A549 (cell line): ENCODE measurements at regions not wholly inside any gene's neighbourhood (a gene's known extent, or its start where the extent isn't known, plus 50 kb on each side); places are given as distances from the start of the nearest gene placed in this dataset.

Source experiments
- ATAC-seq, 2 experiments: fragments of 200-7000 bp in 1 of 2; fragments of >200 bp in 1 of 2; cut with Nextera tagmentation in 1 of 2; cut with Tn5 transposase in 1 of 2; 3 replicates each; pipeline versions ENCODE4 v1.8.0 to v1.9.1; 2018 to 2020; ENCODE audit warnings: mild to moderate bottlenecking in 1 of 2, moderate library complexity in 1 of 2
- CTCF ChIA-PET: fragments of 300-600 bp; sonication (Branson Sonifier 250); formaldehyde crosslinking; extraction: SDS; loops from one replicate; lab custom pipeline; 2021; ENCODE audit warnings: antibody characterized with exemption, inconsistent platforms; lab: Yijun Ruan, JAX
- POLR2A ChIA-PET: fragments of 350-600 bp; formaldehyde crosslinking; extraction: SDS; loops from one replicate; lab custom pipeline; 2021; ENCODE audit warnings: antibody characterized with exemption, inconsistent platforms; lab: Yijun Ruan, JAX
- DNase-seq, 2 experiments: peaks; one replicate each; pipeline versions ENCODE4 v3.0.0 to v3.0.0-alpha.2; 2011 to 2016; ENCODE audit warnings: low read depth in 1 of 2, low spot score in 1 of 2
- FAIRE-seq: peaks from 2 replicates; lab custom pipeline; 2011; peaks lifted over from hg19 to GRCh38; lab: Jason Lieb, UNC
- H3K27ac ChIP-seq, 2 experiments: fragments of >200 bp; sonication (Bioruptor Twin); formaldehyde crosslinking; 3 replicates each; pipeline ENCODE4 v1.5.1; 2016 to 2017
- H3K4me1 ChIP-seq: fragments of >200 bp; sonication (Bioruptor Twin); formaldehyde crosslinking; 3 replicates; pipeline ENCODE4 v1.6.1; 2016
- H3K4me2 ChIP-seq: fragments of >200 bp; sonication (Bioruptor Twin); formaldehyde crosslinking; 3 replicates; pipeline ENCODE4 v1.6.1; 2016
- H3K4me3 ChIP-seq: fragments of >200 bp; sonication (Bioruptor Twin); formaldehyde crosslinking; 3 replicates; pipeline ENCODE4 v1.5.1; 2016
- H3K9me3 ChIP-seq: fragments of >200 bp; sonication (Bioruptor Twin); formaldehyde crosslinking; 3 replicates; pipeline ENCODE4 v1.6.1; 2016
- EHF ChIP-seq: fragments of 250-450 bp; sonication (Bioruptor Pico); IDR thresholded peaks from 2 replicates; pipeline ENCODE4 v1.5.0; 2020; ENCODE audit warnings: mild to moderate bottlenecking
- ESRRA ChIP-seq: fragments of 150-350 bp; IDR thresholded peaks from 2 replicates; pipeline ENCODE4 v1.6.1; 2014; ENCODE audit warnings: mild to moderate bottlenecking, low read length, borderline replicate concordance
- FOXS1 ChIP-seq: fragments of 250-450 bp; sonication (Bioruptor Pico); IDR thresholded peaks from 2 replicates; pipeline ENCODE4 v1.5.0; 2020; ENCODE audit warnings: mild to moderate bottlenecking, moderate library complexity
- HEYL ChIP-seq: fragments of 250-450 bp; sonication (Bioruptor Pico); IDR thresholded peaks from 2 replicates; pipeline ENCODE4 v1.8.0; 2021; ENCODE audit warnings: mild to moderate bottlenecking, moderate library complexity
- JUN ChIP-seq, 2 experiments: fragments of >200 bp; sonication (Bioruptor Twin); formaldehyde crosslinking; IDR thresholded peaks; 2 replicates in 1 of 2; 3 replicates in 1 of 2; pipeline ENCODE4 v1.6.1; 2016 to 2017
- JUNB ChIP-seq: fragments of >200 bp; sonication (Bioruptor Twin); formaldehyde crosslinking; IDR thresholded peaks from 2 replicates; pipeline ENCODE4 v1.6.1; 2016
- KDM5A ChIP-seq: fragments of 200-600 bp; sonication (generic); IDR thresholded peaks from 2 replicates; pipeline ENCODE4 v1.6.1; 2016; ENCODE audit warnings: antibody characterized with exemption, mild to moderate bottlenecking
- MAFK ChIP-seq: fragments of 450-650 bp; IDR thresholded peaks from 2 replicates; pipeline ENCODE4 v1.6.1; 2014; ENCODE audit not compliant: partially characterized antibody
- MAZ ChIP-seq: fragments of 150-350 bp; IDR thresholded peaks from 2 replicates; pipeline ENCODE4 v1.6.1; 2014; ENCODE audit warnings: antibody characterized with exemption, low read depth, low read length, borderline replicate concordance
- NPAS2 ChIP-seq: fragments of 250-450 bp; sonication (Bioruptor Pico); IDR thresholded peaks from 2 replicates; pipeline ENCODE4 v1.8.0; 2022; ENCODE audit warnings: mild to moderate bottlenecking, moderate library complexity, borderline replicate concordance
- NR3C1 ChIP-seq: fragments of >200 bp; sonication (Bioruptor Twin); formaldehyde crosslinking; IDR thresholded peaks from 3 replicates; pipeline ENCODE4 v1.6.1; 2017
- POLR2A ChIP-seq: IDR thresholded peaks from 2 replicates; pipeline ENCODE4 v1.6.1; 2012; ENCODE audit warnings: mild to moderate bottlenecking, low read length
- RCOR1 ChIP-seq: fragments of 150-350 bp; IDR thresholded peaks from 2 replicates; pipeline ENCODE4 v1.6.1; 2014; ENCODE audit warnings: antibody characterized with exemption, low read length, low read depth
- RFX5 ChIP-seq: fragments of 450-650 bp; IDR thresholded peaks from 2 replicates; pipeline ENCODE4 v1.7.1; 2014; ENCODE audit warnings: antibody characterized with exemption, mild to moderate bottlenecking, moderate library complexity
- TP53 ChIP-seq: fragments of 250-450 bp; sonication (Bioruptor Pico); IDR thresholded peaks from 2 replicates; pipeline ENCODE4 v1.5.0; 2021; ENCODE audit warnings: mild to moderate bottlenecking, moderate library complexity
- ZC3H11A ChIP-seq: fragments of 450-650 bp; IDR thresholded peaks from 2 replicates; pipeline ENCODE4 v1.6.1; 2014; ENCODE audit warnings: antibody characterized with exemption, mild to moderate bottlenecking
- ZNF302 ChIP-seq: fragments of 250-450 bp; sonication (Bioruptor Pico); IDR thresholded peaks from 2 replicates; pipeline ENCODE4 v1.9.0; 2021; ENCODE audit warnings: inconsistent platforms, mild to moderate bottlenecking, moderate library complexity
- WGBS: methylation state at CpG from one replicate; pipeline ENCODE4 v1.1.6; 2017; ENCODE audit errors: missing lambda C conversion rate; 5-methylcytosine and 5-hydroxymethylcytosine counted together
- TF ChIP-seq, protein P1 (sequence below): fragments of >200 bp; sonication (Bioruptor Twin); formaldehyde crosslinking; IDR thresholded peaks from 2 replicates; pipeline ENCODE4 v1.6.1; 2016
- TF ChIP-seq, protein P2 (sequence below): fragments of 150-350 bp; IDR thresholded peaks from 2 replicates; pipeline ENCODE4 v1.6.1; 2014; ENCODE audit warnings: low read depth, mild to moderate bottlenecking, low read length
- TF ChIP-seq, protein P3 (sequence below): fragments of >200 bp; sonication (Bioruptor Twin); formaldehyde crosslinking; IDR thresholded peaks from 3 replicates; pipeline ENCODE4 v1.5.1; 2016
- TF ChIP-seq, protein P4 (sequence below): IDR thresholded peaks from 2 replicates; pipeline ENCODE4 v1.6.1; 2012

DNA sequence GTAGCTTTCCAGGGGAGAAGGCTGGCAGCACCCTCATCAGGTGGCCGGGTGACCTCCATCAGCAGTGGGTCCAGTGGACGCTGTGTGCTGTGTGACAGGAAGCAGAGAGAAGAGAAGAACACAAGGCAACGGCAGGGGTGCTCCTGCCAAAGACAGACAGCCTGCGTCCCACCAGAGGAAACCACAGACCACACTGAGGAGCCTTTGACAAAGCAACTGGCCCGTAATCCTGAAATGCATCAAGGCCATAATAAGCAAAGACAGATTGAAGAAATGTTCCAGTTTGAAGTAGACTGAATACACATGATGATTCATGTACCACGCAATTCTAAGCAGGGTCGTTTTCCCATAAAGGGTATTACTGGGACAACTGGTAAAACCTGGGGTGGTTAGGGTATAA lies 172.4 kb downstream of the FBXO15 start:
- FAIRE-seq, result no peak
- no peak for ATAC-seq
- no peak for DNase-seq
- H3K4me2 ChIP-seq, result no peak overlapping the region
- 18% methylated on average over 7 of the region's 7 CpGs for WGBS
- CTCF ChIA-PET, result no interaction called here
- H3K4me3 ChIP-seq, result no peak overlapping the region
- H3K9me3 ChIP-seq, result no peaks in the 10 kb centered on the region
- H3K4me1 ChIP-seq, result no peaks in the 10 kb centered on the region
- POLR2A ChIA-PET, result no interaction called here
- no peak for TF ChIP-seq RCOR1
- TF ChIP-seq FOXS1 (CRISPR knock-in tag), result no peak
- TF ChIP-seq, protein P1, sequence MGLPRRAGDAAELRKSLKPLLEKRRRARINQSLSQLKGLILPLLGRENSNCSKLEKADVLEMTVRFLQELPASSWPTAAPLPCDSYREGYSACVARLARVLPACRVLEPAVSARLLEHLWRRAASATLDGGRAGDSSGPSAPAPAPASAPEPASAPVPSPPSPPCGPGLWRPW, result no peak
- no peak for TF ChIP-seq ZC3H11A
- TF ChIP-seq NPAS2 (CRISPR knock-in tag), result no peak
- TF ChIP-seq ESRRA, result no peak
- no peak for TF ChIP-seq KDM5A
- TF ChIP-seq EHF (CRISPR knock-in tag), result no peak
- TF ChIP-seq POLR2A, result no peak
- no peak for TF ChIP-seq JUN (IDR thresholded peaks at IDR 0.05)
- TF ChIP-seq JUNB, result no peak
- TF ChIP-seq TP53, result no peak
- no peak overlapping the region for H3K27ac ChIP-seq

DNA sequence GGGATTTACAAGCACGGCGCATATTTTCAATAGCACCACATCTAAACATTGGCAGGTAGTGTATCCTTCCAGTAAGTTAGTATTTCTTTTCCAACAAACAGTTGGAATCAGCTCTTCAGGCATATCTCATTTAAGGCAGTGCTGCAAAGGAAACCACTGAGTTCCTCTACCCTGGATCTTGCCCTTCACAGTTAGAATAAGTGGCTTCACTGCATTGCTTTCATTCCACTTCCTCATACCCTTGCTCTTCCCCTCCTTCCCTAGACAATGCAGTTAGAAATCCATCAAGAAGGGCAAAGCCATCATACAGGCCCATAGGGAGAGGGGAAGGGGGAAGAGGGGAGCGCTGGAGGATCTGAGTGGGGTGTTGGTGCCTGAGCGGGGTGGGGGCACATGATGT lies 173.7 kb downstream of the FBXO15 start:
- Histone ChIP-seq H3K9me3 (no peaks in the 10 kb centered on the region), H3K4me2 (no peak overlapping the region), H3K4me1 (no peaks in the 10 kb centered on the region), H3K27ac (no peak overlapping the region), H3K4me3 (no peak overlapping the region)
- DNase-seq (no peak), ATAC-seq (no peak), FAIRE-seq (no peak)
- CTCF ChIA-PET, result no interaction called here
- TF ChIP-seq MAFK, result no peak
- TF ChIP-seq TP53, result no peak
- no peak for TF ChIP-seq RFX5
- TF ChIP-seq NR3C1, result no peak
- POLR2A ChIA-PET, result no interaction called here
- WGBS, result 53% methylated on average over 4 of the region's 4 CpGs

DNA sequence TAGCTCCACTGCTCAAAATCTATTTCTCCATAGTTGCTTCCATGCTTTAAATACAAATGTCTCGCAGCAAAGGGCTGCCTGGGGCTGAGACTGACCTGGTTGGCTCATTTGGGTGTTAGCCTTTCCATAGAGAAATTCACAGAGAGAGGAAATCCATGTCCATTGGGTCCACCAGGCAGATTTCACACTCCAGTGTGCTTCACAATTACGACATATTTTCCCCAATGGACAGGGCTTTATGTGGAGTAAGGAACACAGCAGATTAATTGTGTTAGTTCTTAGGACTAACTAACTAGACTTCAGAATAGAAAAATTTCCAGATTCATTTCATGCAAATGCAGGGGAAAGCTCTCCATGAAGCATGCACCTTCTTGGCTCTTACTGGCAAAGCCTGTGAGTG lies 180.7 kb downstream of the FBXO15 start:
- 3% methylated on average over 2 of the region's 2 CpGs for WGBS
- ATAC-seq (no peak), FAIRE-seq (no peak)
- POLR2A ChIA-PET, result no interaction called here
- H3K4me1 ChIP-seq, result no peaks in the 10 kb centered on the region
- no peak overlapping the region for H3K4me2 ChIP-seq
- H3K9me3 ChIP-seq, result no peaks in the 10 kb centered on the region
- no peak overlapping the region for H3K4me3 ChIP-seq
- TF ChIP-seq NR3C1, result no peak
- TF ChIP-seq, all 56 proteins: peak for 0
- DNase-seq, result no peak
- no peak overlapping the region for H3K27ac ChIP-seq
- CTCF ChIA-PET, result interaction anchor here (1.1 to 1.5 kb wide), 2 partner anchors 14 to 22 kb away, joined by 3 to 4 read pairs; no protein-coding TSS in a partner anchor

DNA sequence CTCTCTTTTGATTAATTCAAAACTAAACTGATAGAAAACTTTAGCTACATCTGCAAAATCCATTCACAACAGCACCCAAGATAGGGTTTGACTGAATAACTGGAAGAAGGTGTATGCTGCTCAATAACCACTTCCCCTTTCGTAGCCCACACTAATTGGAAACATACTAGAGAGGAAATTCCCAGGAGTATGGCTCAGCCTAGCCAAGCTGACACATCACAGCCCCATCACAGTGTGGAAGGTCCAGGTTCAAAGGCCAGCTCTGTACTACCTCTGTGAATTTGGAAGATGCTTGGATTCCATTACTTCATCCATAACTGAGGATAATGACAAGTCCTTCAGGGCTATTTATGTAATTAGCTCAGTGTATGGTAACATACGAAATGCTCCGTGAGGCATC lies 185.4 kb downstream of the FBXO15 start:
- ATAC-seq, result no peak
- TF ChIP-seq MAZ (no peak), POLR2A (no peak), ZNF302 (CRISPR knock-in tag) (no peak), HEYL (CRISPR knock-in tag) (no peak), NPAS2 (CRISPR knock-in tag) (no peak), EHF (CRISPR knock-in tag) (no peak), ESRRA (no peak), RCOR1 (no peak)
- TF ChIP-seq, protein P2, sequence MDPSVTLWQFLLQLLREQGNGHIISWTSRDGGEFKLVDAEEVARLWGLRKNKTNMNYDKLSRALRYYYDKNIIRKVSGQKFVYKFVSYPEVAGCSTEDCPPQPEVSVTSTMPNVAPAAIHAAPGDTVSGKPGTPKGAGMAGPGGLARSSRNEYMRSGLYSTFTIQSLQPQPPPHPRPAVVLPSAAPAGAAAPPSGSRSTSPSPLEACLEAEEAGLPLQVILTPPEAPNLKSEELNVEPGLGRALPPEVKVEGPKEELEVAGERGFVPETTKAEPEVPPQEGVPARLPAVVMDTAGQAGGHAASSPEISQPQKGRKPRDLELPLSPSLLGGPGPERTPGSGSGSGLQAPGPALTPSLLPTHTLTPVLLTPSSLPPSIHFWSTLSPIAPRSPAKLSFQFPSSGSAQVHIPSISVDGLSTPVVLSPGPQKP, result no peak
- TF ChIP-seq, protein P3, sequence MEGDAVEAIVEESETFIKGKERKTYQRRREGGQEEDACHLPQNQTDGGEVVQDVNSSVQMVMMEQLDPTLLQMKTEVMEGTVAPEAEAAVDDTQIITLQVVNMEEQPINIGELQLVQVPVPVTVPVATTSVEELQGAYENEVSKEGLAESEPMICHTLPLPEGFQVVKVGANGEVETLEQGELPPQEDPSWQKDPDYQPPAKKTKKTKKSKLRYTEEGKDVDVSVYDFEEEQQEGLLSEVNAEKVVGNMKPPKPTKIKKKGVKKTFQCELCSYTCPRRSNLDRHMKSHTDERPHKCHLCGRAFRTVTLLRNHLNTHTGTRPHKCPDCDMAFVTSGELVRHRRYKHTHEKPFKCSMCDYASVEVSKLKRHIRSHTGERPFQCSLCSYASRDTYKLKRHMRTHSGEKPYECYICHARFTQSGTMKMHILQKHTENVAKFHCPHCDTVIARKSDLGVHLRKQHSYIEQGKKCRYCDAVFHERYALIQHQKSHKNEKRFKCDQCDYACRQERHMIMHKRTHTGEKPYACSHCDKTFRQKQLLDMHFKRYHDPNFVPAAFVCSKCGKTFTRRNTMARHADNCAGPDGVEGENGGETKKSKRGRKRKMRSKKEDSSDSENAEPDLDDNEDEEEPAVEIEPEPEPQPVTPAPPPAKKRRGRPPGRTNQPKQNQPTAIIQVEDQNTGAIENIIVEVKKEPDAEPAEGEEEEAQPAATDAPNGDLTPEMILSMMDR, result no peak
- TF ChIP-seq, protein P4, sequence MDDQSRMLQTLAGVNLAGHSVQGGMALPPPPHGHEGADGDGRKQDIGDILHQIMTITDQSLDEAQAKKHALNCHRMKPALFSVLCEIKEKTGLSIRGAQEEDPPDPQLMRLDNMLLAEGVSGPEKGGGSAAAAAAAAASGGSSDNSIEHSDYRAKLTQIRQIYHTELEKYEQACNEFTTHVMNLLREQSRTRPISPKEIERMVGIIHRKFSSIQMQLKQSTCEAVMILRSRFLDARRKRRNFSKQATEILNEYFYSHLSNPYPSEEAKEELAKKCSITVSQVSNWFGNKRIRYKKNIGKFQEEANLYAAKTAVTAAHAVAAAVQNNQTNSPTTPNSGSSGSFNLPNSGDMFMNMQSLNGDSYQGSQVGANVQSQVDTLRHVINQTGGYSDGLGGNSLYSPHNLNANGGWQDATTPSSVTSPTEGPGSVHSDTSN, result no peak
- WGBS, result 32% methylated on average over 3 of the region's 3 CpGs
- Histone ChIP-seq H3K4me1 (no peaks in the 10 kb centered on the region), H3K4me2 (no peak overlapping the region), H3K9me3 (no peaks in the 10 kb centered on the region), H3K4me3 (no peak overlapping the region), H3K27ac (no peak overlapping the region)
- ChIA-PET POLR2A (no interaction called here), CTCF (interaction anchor here (1.2 kb wide), 1 partner anchor 17 kb away, joined by 4 read pairs; no protein-coding TSS in a partner anchor)
- DNase-seq, result no peak
- no peak for FAIRE-seq
